ENCODE measurements at regions not wholly inside any gene's neighbourhood (a gene's known extent, or its start where the extent isn't known, plus 50 kb on each side); places are given as distances from the start of the nearest gene placed in this dataset.
"Not testable (repeated sequence)": the region's sequence is repeated elsewhere in the genome, so short reads cannot be mapped to it uniquely, and the experiment has no call there.

DNA sequence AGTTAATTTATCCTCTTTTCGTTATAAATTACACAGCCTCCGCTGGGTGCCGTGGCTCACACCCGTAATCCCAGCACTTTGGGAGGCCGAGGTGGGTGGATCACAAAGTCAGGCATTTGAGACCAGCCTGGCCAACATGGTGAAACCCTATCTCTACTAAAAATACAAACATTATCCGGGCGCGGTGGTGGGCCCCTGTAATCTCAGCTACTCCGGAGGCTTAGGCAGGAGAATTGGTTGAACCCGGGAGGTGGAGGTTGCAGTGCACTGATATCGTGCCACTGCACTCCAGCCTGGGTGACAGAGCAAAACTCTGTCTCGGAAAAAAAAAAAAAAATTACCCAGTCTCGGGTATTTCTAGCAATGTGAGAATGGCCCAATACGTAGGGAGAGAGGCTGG lies 590.6 kb downstream of the RFPL4B start:
- not testable (repeated sequence) for DNase-seq

DNA sequence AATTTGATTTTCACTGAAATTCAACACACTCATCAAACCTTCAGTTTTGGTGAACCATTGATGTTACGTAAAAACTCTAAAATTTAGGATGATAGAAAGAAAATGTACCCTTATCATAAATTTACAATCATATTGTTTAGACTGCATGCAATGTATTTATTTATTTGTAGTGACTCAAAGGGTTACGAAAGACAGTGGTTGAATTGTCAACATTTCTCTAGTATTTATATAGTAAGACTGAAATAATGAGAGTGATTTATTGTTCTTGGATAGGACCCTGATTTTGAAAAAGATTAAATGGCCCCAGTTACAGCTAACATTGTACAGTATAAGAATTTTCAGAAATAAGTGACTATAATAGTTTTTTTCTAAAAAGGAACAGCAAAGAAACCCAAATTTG lies 591.5 kb downstream of the RFPL4B start:
- no peak for DNase-seq

DNA sequence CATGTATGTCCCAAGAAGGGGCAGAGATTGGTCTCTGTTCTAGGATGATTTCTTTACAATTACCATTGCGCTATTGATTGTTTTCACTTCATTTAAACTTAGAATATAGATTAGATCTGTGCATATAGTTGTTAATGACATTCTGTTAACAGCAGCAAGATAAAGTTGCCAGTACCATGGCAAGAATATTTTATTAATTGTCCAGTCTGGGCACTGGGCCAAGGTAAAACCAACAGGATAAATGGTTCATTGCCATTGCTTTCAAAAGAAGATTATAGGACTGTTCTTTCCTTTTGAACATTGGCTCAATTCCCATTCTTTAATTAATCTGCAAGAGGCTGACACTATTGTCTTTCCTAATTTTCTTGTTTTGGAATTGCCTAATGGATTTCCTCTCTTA lies 592.4 kb downstream of the RFPL4B start:
- DNase-seq: peak; percentile 70

DNA sequence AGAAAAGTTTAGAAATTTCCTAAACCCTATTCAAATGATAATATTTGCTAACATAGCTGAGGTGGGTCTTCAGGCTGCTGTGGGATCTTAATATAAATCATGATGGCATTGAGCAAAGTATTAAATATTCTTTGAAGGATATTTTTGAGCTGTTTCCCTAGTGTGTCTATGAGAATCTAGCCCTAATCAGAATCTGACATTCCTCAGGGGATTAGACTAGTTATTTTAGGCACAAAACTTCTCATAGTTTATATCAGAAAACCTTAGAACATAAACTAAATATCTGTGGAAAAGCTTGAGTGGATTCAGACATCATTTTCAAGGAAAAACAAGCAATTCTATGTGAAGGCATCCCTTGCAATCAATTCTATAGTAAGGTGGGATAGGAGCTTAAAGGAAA lies 594.5 kb downstream of the RFPL4B start:
- no peak for DNase-seq

DNA sequence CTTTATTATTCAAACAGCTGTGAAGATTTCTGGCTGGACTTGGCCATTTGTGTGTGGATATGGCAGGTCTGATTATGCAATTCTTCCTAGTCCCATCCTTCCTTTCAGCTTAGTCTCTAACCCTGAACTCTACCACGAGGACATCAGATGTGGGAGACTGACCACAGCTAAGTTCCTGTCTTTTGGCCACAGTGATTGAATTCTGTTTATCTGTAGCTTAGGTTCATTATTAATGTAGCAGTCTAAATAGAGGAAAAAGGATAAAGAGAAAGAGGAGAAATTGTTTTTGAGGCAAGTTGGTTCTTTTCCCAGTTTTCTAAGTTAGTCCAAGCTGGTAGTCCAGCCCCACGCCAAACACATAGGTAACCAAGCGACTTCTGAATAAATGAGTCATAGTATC lies 598.9 kb downstream of the RFPL4B start:
- no peak for DNase-seq

DNA sequence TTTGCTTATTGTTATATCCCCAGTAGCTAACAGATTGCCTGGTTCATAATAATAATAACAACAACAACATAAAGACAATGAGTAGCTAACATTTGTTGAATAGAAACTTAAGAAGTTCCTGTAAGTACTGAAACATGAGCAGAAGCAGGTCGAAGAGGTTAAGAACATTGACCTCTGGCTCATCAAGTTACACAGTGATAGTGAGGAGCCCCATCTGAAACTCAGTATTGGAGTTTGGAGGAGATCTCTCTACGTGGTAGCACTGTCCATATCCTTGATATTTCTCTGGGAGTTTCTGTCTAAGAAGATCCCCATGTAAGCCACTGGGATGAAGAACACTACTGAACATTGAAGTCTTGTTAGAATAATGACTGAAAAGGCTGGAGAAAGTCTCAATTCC lies 600.4 kb downstream of the RFPL4B start:
- DNase-seq: no peak

DNA sequence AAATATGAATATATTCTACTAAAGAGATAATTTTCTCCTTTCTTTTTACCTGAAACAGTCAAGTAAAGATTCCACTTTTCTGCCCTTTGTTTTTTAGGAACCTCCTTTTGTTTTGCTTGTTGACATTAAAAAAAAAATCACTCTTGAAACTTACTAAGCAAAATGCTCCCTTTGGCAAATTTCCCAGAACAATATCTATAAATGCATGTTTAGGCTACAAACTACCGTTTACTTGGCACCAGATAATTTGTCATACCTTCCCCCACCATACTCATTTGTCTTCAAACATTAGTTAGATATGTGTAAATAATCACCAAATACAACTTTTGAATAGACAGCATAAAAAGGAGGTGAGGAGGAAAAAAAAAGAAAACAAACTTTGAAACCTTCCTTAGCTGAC lies 604.7 kb downstream of the RFPL4B start:
- peak; percentile 55 for DNase-seq

DNA sequence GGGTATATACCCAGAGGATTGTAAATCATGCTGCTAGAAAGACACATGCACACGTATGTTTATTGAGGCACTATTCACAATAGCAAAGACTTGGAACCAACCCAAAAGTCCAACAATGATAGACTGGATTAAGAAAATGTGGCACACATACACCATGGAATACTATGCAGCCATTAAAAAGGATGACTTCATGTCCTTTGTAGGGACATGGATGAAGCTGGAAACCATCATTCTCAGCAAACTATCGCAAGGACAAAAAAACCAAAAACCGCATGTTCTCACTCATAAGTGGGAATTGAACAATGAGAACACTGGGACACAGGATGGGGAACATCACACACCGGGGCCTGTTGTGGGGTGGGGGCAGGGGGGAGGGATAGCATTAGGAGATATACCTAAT lies 608.6 kb downstream of the RFPL4B start:
- not testable (repeated sequence) for DNase-seq

DNA sequence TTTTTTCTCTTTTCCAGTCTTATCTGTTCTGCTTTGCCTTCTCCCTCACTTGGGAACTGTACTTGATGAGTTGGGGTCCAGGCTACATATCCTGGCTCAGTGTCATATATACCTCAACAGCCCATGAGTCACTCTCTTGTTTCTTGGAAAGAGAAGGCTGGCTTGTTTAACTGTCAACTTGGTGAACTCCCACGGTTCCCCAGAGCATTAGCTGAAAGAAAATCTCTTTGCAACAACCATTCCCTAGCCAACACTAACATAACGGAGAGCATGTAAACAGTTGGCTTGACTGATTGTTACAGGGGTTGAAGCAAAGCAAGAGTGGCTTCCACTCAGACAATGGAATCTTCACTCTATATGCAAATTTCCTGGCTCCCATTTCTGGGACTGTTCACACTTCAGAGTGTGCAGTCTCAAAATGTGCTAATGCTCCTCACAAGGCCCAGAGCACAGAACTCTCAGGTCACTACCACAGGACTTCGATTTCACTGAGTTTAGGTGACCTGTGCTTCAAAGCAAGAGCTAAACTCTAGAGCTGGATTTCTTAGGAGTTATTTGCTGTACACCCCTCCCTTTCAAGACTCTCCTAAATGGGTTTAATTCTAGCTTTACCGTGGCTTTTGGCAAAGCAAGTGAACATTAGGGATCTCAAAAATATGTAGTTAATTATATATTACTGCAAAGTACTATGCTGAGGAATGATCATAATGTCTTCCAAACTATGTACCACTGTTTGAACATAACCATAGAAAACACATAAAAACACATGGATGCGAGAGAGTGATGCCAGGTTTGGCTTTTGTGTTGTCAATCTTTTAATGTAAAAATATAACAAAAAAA lies 609.8 kb downstream of the RFPL4B start:
- DNase-seq: peak; percentile 72

DNA sequence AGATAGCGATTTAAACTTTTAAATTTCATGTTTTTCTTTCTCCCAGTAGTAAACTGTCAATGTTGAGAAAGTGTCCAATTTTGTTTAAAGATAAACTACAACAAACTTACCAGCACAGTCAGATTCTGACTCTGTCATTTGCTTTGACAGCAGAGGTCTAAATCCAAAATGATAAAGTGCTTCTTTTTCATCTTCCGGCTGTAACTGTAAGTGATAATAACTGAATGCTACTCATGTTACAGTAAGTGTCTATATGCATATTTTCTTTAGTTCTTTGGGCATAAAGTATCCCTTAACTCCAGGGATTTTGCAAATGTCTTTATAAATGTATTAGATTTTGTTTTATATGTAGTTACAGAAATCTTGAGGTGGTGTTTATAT lies 610.4 kb downstream of the RFPL4B start:
- DNase-seq: no peak

DNA sequence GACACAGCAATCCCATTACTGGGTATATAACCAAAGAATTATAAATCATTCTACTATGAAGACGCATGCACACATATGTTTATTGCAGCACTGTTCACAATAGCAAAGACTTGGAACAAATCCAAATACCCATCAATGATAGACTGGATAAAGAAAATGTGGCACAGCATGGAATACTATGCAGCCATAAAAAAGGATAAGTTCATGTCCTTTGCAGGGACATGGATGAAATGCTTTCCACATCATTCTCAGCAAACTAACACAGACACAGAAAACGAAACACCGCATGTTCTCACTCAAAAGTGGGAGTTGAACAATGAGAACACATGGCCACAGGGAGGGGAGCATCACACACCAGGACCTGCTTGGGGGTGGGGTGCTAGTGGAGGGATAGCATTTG lies 613.0 kb downstream of the RFPL4B start:
- not testable (repeated sequence) for DNase-seq

DNA sequence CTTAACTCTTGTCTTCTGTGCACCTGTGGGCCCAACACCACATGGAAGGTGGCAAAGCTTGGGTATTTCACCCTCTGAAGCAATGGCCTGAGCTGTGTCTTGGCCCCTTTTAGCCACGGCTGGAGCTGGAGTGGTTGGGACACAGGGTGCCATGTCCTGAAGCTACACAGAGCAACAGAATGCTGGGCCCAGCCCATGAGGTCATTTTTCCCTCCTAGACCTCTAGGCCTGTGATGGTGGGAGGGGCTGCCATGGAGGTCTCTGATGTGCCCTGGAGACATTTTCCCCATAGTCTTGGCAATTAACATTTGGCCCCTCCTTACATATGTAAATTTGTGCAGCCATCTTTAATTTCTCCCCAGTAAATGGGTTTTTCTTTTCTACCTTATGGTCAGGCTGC lies 620.8 kb downstream of the RFPL4B start:
- no peak for DNase-seq

DNA sequence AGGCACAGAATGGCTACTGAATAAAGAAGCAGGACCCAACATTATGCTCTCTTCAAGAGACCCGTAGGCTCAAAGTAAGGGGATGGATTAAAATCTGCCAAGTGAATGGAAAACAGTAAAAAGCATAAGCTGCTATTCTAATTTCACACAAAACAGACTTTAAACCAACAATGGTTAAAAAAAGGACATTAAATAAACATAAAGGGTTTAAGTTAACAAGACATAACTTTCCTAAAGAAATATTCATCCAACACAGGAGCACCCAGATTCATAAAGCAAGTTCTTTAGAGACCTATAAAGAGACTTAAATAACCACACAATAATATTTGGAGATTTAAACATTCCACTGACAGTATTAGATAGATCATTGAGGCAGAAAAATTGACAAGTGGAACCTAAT lies 624.5 kb downstream of the RFPL4B start:
- no peak for DNase-seq

DNA sequence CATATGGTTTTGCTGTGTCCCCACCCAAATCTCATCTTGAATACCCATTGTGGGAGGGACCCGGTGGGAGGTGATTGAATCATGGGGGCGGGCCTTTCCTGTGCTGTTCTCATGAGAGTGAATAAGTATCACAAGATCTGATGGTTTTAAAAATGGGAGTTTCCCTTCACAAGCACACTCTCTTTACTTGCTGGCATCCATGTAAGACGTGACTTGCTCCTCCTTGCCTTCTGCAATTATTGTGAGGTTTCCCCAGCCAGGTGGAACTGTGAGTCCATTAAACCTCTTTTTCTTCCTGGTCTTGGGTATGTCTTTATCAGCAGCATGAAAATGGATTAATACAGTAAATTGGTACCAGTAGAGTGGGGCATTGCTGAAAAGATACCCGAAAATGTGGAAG lies 627.8 kb downstream of the RFPL4B start:
- DNase-seq: not testable (repeated sequence)

DNA sequence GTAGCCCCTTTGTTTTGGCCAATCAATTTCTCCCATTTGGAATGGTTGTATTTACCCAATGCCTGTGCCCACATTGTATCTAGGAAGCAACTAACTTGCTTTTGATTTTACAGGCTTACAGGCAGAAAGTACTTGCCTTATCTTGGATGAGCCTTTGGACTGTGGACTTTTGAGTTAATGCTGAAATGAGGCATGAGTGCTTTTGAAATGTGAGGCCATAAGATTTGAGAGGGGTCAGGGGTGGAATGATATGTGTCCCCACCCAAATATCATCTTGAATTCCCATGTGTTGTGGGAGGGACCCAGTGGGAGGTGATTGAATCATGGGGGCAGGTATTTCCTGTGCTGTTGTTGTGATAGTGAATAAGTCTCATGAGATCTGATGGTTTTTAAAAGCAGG lies 629.4 kb downstream of the RFPL4B start:
- DNase-seq: not testable (repeated sequence)

DNA sequence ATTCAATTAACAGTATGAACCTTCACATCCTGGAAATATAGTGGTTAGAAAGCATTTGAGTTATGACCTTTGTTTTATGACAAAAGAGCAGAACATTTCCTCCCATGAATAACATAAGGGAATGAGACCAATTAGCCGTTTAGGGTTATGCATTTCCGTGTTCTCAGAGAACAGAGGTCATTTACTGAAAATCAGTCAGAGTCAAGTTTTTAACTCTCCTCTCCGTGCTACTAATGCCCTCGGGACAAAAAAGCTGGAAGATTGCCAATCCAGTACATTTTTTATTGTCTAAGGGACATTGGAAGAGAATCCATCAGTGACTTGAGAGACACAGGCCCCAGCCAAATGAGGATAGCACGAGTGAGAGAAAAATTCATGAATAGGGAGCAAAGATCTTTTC lies 632.7 kb downstream of the RFPL4B start:
- DNase-seq: peak; percentile 82

DNA sequence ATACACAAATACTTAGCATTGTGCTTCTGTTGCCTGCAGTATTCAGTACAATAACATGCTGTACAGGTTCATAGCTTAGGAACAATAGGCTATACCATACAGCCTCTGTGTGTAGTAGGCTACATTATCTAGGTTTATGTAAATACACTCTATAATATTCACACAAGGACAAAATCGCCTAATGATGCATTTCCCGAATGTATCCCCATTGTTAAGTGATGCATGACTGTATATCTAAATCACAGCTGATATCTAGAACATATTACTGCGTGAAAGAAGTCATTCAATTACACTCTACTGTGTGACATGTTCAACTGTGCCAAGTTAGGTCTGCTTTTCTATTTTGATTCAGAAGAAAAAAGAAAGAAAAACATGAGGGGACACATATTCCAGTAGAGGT lies 633.5 kb downstream of the RFPL4B start:
- DNase-seq: peak; percentile 57

DNA sequence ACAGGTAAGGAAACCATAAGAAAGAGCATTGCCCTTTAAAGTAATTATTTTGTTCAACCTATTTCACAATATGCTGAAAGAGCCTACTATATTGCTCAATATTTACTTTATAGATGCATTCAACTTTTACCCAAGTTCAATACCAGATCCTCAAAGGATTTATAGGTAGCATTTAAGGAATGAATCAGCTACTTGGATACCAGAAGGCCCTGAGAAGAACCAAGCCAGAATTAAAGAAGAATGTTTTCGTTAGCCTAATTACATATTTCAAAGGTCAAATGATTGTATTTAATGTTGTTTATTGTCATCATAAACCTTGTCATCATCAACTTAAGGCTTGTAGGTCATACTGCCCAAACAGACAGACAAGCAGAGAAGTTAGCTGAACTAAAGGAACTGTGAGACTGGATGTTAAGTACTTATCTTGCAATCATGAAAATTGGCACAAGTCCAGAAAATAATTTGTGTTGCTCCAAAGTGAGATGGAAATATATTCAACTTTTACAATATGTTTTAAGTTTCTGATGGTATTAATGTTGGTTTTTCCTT lies 636.7 kb downstream of the RFPL4B start:
- DNase-seq: peak; percentile 7

DNA sequence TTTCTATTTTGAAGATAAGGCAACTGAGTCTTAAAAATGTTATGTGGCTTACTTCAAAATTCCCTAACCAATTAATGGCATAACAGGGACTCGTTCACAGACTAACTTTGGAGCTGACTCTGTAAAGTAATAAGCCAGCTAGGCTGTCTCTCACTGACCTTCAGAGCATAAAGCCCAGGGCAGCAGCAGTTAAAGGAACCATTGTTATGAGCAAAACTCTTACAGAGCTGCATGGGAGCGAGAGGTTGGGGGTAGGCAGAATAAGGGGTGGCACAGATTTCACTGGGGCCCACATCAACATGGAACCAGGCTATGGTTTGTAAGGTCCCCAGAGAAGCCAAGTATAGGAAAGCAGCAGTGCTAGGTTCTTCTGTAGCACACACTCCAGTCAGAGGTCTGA lies 637.8 kb downstream of the RFPL4B start:
- DNase-seq: no peak

DNA sequence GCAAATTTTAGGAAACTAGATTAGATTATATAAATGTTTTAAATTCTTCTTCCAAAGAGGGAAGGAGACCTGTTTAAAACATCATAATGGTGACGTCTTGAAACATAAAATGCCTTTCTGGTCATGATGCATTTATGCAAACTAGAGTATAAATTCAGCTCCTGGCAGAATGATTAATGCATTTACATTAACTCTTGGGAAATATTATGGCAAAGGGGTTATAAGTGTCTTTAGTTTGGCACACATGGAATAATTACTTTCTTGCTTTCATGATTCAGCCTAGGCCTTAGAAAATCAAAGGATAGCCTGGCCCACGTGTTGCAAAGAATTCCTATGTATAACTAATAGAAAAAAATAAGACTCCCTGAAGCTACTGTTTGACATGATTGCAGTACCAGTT lies 639.2 kb downstream of the RFPL4B start:
- DNase-seq: no peak

DNA sequence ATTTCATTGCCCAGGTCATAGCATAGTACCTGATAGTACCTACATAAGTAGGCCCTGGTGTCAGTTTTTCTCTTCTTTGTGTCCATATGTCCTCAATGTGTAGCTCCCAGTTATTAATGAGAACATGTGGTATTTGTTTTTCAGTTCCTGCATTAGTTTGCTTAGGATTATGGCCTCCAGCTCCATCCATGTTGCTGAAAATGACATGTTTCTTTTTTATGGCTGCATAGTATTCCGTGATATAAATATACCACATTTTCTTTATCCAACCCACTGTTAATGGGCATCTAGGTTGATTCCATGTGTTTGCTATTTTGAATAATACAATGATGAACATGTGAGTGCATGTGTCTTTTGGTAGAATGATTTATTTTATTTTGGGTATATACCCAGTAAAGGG lies 641.6 kb downstream of the RFPL4B start:
- DNase-seq: no peak

DNA sequence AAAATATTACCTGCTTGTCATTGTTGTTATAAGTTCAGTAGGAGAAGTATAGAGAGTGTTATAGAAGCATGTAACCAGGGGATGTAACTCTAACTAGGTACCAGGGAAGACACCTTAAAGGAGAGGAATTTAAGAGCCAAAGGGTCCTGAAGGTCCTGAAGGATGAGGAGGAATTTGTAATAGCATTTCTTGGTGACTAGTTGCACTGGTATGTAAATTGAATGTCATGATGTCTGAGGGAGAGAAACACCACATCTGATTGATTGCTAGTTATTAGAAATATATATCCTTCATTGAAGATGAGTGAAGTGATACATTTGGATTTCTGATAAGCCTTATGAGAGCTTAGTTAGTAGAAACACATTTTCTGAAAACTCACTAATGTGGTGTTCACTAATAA lies 643.8 kb downstream of the RFPL4B start:
- DNase-seq: no peak

DNA sequence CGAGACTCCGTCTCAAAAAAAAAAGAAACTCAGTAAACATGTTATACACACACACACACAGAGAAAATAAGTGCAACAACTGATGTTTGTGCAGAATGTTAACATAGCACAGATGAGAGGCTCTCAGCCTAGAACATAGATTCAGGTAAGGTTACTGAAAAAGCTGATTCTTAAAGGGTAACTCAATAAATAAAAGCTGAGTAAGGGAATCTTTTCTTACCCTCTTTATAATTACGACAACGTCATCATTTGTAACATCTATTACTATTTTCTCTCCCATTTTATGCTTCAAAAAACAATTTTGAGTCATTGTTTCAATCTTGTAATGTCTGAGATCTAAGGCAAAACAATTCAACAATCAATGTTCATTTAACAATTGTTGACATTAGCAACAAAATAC lies 644.8 kb downstream of the RFPL4B start:
- no peak for DNase-seq

DNA sequence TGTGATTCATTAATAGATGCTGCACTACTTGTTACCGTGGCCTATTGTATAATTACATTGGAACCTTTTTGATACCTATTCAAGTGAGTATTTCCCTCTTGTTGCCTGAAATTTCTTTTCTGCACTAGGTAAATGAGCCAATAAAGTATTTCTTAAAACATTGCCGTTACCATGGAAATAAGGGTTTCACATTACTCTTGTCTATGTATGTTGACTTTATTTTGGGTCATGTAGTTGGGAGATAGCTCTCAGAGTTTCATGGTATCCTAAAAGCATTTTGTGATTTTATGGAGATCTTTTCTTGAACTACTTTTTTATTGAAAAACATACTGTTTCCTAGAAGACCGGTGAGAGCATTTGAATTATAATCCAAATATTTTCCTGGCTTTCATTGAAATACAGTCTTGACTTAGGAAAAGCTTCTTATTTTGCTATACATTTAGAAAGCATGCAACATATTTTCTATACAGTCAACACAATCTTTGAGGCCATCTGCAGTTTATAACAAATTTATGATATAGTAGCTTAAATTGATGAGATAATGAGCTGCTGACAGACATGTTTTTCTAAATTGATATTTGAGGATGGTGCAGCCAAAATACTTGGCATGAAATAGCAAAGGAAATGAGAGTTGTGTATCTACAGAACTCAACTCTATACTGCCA lies 650.4 kb downstream of the RFPL4B start:
- no peak for DNase-seq

Data from dermis blood vessel endothelial cell (primary cell).